ENCODE measurements at regions not wholly inside any gene's neighbourhood (a gene's known extent, or its start where the extent isn't known, plus 50 kb on each side); places are given as distances from the start of the nearest gene placed in this dataset.

- no peak for TF ChIP-seq EZH2phosphoT487 (IDR thresholded peaks at IDR 0.05; ENCODE audit: low read depth, severe bottlenecking, unreplicated experiment)
- no peak for TF ChIP-seq CTCF (IDR thresholded peaks at IDR 0.05; ENCODE audit: poor library complexity)
- TF ChIP-seq EZH2 (IDR thresholded peaks at IDR 0.05; ENCODE audit: borderline replicate concordance): no peak
These were observed 299.5 kb downstream of the FOXL1 start for GRCh38 chr16:86877835-86878234.

Data from hepatocyte (in vitro differentiated cells).